Osteoblast (primary cell): ENCODE measurements at regions not wholly inside any gene's neighbourhood (a gene's known extent, or its start where the extent isn't known, plus 50 kb on each side); places are given as distances from the start of the nearest gene placed in this dataset.

Experiments
- DNase-seq: peaks from one replicate; pipeline ENCODE4 v3.0.0; 2011; ENCODE audit warnings: low spot score, mixed read lengths; ENCODE audit not compliant: insufficient read length; ENCODE audit errors: missing footprints
- H2AFZ ChIP-seq: 2 replicates; pipeline ENCODE4 v1.6.0; 2011; ENCODE audit warnings: mild to moderate bottlenecking, low read length
- H3K27ac ChIP-seq: 2 replicates; pipeline ENCODE4 v1.5.1; 2011; ENCODE audit warnings: mild to moderate bottlenecking, low read depth, low read length, moderate library complexity
- H3K27me3 ChIP-seq: 2 replicates; pipeline ENCODE4 v1.6.0; 2012; ENCODE audit warnings: mild to moderate bottlenecking, control low read depth, inconsistent platforms, low read length, moderate library complexity; ENCODE audit not compliant: insufficient read depth
- H3K36me3 ChIP-seq: 2 replicates; pipeline ENCODE4 v1.5.1; 2011; ENCODE audit warnings: mild to moderate bottlenecking, low read length, control low read depth, moderate library complexity; ENCODE audit not compliant: insufficient read depth
- H3K4me1 ChIP-seq: 2 replicates; pipeline ENCODE4 v1.5.1; 2011; ENCODE audit warnings: mild to moderate bottlenecking, low read length, control low read depth, moderate library complexity; ENCODE audit not compliant: insufficient read depth
- H3K4me2 ChIP-seq: 2 replicates; pipeline ENCODE4 v1.6.0; 2011; ENCODE audit warnings: mild to moderate bottlenecking, low read length; ENCODE audit not compliant: insufficient read depth
- H3K4me3 ChIP-seq: fragments of 200-600 bp; sonication (generic); 3 replicates; pipeline ENCODE4 v1.5.1; 2012; ENCODE audit warnings: mild to moderate bottlenecking, low read length, inconsistent platforms; ENCODE audit not compliant: insufficient read depth
- H3K79me2 ChIP-seq: 2 replicates; pipeline ENCODE4 v1.6.0; 2012; ENCODE audit warnings: mild to moderate bottlenecking, low read length, control low read depth, inconsistent platforms; ENCODE audit not compliant: insufficient read depth
- H3K9me3 ChIP-seq: 2 replicates; pipeline ENCODE4 v1.5.1; 2011; ENCODE audit warnings: low read depth, low read length, control low read depth
- H4K20me1 ChIP-seq: 2 replicates; pipeline ENCODE4 v1.6.0; 2012; ENCODE audit warnings: mild to moderate bottlenecking, low read length, control low read depth; ENCODE audit not compliant: insufficient read depth
- CTCF ChIP-seq: IDR thresholded peaks from 2 replicates; pipeline ENCODE4 v1.5.1; 2011; ENCODE audit warnings: mild to moderate bottlenecking, low read depth, low read length, moderate library complexity; ENCODE audit errors: extremely low read depth

GRCh38 chr15:70530503-70530902 lies 232.9 kb downstream of the UACA start:
- H3K27ac ChIP-seq: no peak overlapping the region
- no peaks in the 10 kb centered on the region for H3K36me3 ChIP-seq
- no peaks in the 10 kb centered on the region for H4K20me1 ChIP-seq
- no peak overlapping the region for H3K4me3 ChIP-seq
- peaks cover 35% of the 10 kb centered on the region for H3K27me3 ChIP-seq
- DNase-seq: no peak
- peaks cover 29% of the 10 kb centered on the region for H3K4me1 ChIP-seq
- no peak overlapping the region for H2AFZ ChIP-seq
- no peaks in the 10 kb centered on the region for H3K9me3 ChIP-seq
- no peaks in the 10 kb centered on the region for H3K79me2 ChIP-seq
- no peak for TF ChIP-seq CTCF
- no peak overlapping the region for H3K4me2 ChIP-seq

GRCh38 chr15:70530017-70530499 lies 233.3 kb downstream of the UACA start:
- no peak overlapping the region for H3K4me3 ChIP-seq
- no peak for TF ChIP-seq CTCF
- no peak overlapping the region for H3K4me2 ChIP-seq
- no peaks in the 10 kb centered on the region for H3K9me3 ChIP-seq
- DNase-seq: no peak
- H3K27me3 ChIP-seq: peaks cover 31% of the 10 kb centered on the region
- H3K36me3 ChIP-seq: no peaks in the 10 kb centered on the region
- no peak overlapping the region for H3K27ac ChIP-seq
- H3K4me1 ChIP-seq: peaks cover 29% of the 10 kb centered on the region
- no peaks in the 10 kb centered on the region for H3K79me2 ChIP-seq
- no peak overlapping the region for H2AFZ ChIP-seq
- H4K20me1 ChIP-seq: no peaks in the 10 kb centered on the region

GRCh38 chr15:70528816-70529215 lies 234.5 kb downstream of the UACA start:
- Histone ChIP-seq H3K4me3 (no peak overlapping the region), H3K27ac (no peak overlapping the region), H3K36me3 (no peaks in the 10 kb centered on the region), H3K27me3 (peaks cover 23% of the 10 kb centered on the region), H4K20me1 (no peaks in the 10 kb centered on the region), H3K79me2 (no peaks in the 10 kb centered on the region), H3K4me1 (peaks cover 24% of the 10 kb centered on the region), H3K4me2 (no peak overlapping the region), H3K9me3 (no peaks in the 10 kb centered on the region), H2AFZ (no peak overlapping the region)
- DNase-seq: no peak
- no peak for TF ChIP-seq CTCF

GRCh38 chr15:70528270-70528706 lies 235.1 kb downstream of the UACA start:
- H3K4me2 ChIP-seq: no peak overlapping the region
- no peaks in the 10 kb centered on the region for H3K9me3 ChIP-seq
- H3K36me3 ChIP-seq: no peaks in the 10 kb centered on the region
- DNase-seq: no peak
- H3K4me1 ChIP-seq: peaks cover 21% of the 10 kb centered on the region
- no peak overlapping the region for H3K27ac ChIP-seq
- H4K20me1 ChIP-seq: no peaks in the 10 kb centered on the region
- no peak overlapping the region for H2AFZ ChIP-seq
- TF ChIP-seq CTCF: no peak
- H3K4me3 ChIP-seq: no peak overlapping the region
- peaks cover 23% of the 10 kb centered on the region for H3K27me3 ChIP-seq
- no peaks in the 10 kb centered on the region for H3K79me2 ChIP-seq
